ENCODE measurements at regions not wholly inside any gene's neighbourhood (a gene's known extent, or its start where the extent isn't known, plus 50 kb on each side); places are given as distances from the start of the nearest gene placed in this dataset.

GRCh38 chr3:168990621-168991020, 672.9 kb downstream of the MECOM start:
- H3K4me3 ChIP-seq (replicated peaks in 1 of 3): no peak overlapping the region
- intact Hi-C loops (cut with DNase I): no loop called here
- peaks cover 0 to 11% of the 10 kb centered on the region in 2 donors for H3K4me1 ChIP-seq
- no peaks in the 10 kb centered on the region for H3K27me3 ChIP-seq
- H3K27ac ChIP-seq: no peak overlapping the region
- TF ChIP-seq POLR2A (IDR thresholded peaks at IDR 0.05): no peak
- no peak for TF ChIP-seq CTCF (IDR thresholded peaks at IDR 0.05)
- H3K9me3 ChIP-seq: no peaks in the 10 kb centered on the region
- no peaks in the 10 kb centered on the region for H3K36me3 ChIP-seq
- DNase-seq: no peak
- WGBS, 2 donors: 82% methylated on average over 3 of the region's 3 CpGs

DNA sequence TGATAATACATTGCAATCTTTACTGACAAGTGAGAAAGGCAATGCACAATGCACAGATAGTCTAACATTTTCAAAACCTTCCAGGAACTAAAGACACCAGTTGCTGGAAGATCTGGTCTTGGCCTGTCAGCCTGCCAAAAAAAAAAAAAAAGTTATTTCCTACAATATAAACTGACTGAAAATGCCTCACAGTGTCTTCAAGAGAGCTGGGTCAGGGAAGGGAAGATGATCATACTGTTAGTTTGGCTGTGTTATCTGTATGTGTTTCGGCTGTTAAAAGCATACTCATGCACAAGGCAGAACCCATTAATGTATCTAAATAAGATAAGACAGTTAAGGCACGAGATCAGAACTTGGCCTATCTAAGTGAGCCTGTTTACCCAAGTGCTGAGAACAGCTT, 673.4 kb downstream of the MECOM start:
- 67% methylated on average over 2 of the region's 2 CpGs for WGBS, 2 donors
- H3K36me3 ChIP-seq: no peaks in the 10 kb centered on the region
- intact Hi-C loops (cut with DNase I): no loop called here

GRCh38 chr3:168989396-168989795, 674.1 kb downstream of the MECOM start:
- DNase-seq: no peak
- H3K27ac ChIP-seq: no peak overlapping the region
- intact Hi-C loops (cut with DNase I): no loop called here

More for the DNA sequence above, 673.4 kb downstream of the MECOM start:
- Histone ChIP-seq H3K9me3 (no peaks in the 10 kb centered on the region), H3K4me3 (replicated peaks in 1 of 3) (no peak overlapping the region), H3K27ac (no peak overlapping the region), H3K27me3 (no peaks in the 10 kb centered on the region), H3K4me1 (peaks cover 0 to 11% of the 10 kb centered on the region in 2 donors)
- no peak for TF ChIP-seq CTCF (IDR thresholded peaks at IDR 0.05)
- TF ChIP-seq POLR2A (IDR thresholded peaks at IDR 0.05): no peak
- no peak for DNase-seq

GRCh38 chr3:168988853-168989252, 674.7 kb downstream of the MECOM start:
- H3K4me1 ChIP-seq: peaks cover 0 to 11% of the 10 kb centered on the region in 2 donors
- intact Hi-C loops (cut with DNase I): no loop called here
- H3K4me3 ChIP-seq (replicated peaks in 1 of 3): no peak overlapping the region
- no peak for TF ChIP-seq CTCF (IDR thresholded peaks at IDR 0.05)
- TF ChIP-seq POLR2A (IDR thresholded peaks at IDR 0.05): no peak
- DNase-seq: no peak
- H3K9me3 ChIP-seq: no peaks in the 10 kb centered on the region
- no peaks in the 10 kb centered on the region for H3K27me3 ChIP-seq
- H3K36me3 ChIP-seq: no peaks in the 10 kb centered on the region
- no peak overlapping the region for H3K27ac ChIP-seq
- 78 to 80% methylated on average over 1 of the region's 1 CpG for WGBS, 2 donors

More at GRCh38 chr3:168989396-168989795, 674.1 kb downstream of the MECOM start:
- TF ChIP-seq CTCF (IDR thresholded peaks at IDR 0.05): no peak
- TF ChIP-seq POLR2A (IDR thresholded peaks at IDR 0.05): no peak
- Histone ChIP-seq H3K27me3 (no peaks in the 10 kb centered on the region), H3K9me3 (no peaks in the 10 kb centered on the region), H3K4me1 (peaks cover 0 to 11% of the 10 kb centered on the region in 2 donors), H3K4me3 (replicated peaks in 1 of 3) (no peak overlapping the region), H3K36me3 (no peaks in the 10 kb centered on the region)
- WGBS, 2 donors: 61 to 71% methylated on average over 5 of the region's 5 CpGs

GRCh38 chr3:168984872-168985271, 678.6 kb downstream of the MECOM start:
- H3K4me1 ChIP-seq: peaks cover 0 to 21% of the 10 kb centered on the region in 2 donors
- H3K27me3 ChIP-seq: no peaks in the 10 kb centered on the region
- no peak for DNase-seq
- no peak overlapping the region for H3K4me3 ChIP-seq (replicated peaks in 1 of 3)
- H3K36me3 ChIP-seq: no peaks in the 10 kb centered on the region
- no peaks in the 10 kb centered on the region for H3K9me3 ChIP-seq
- no peak overlapping the region for H3K27ac ChIP-seq
- intact Hi-C loops (cut with DNase I): no loop called here
- TF ChIP-seq POLR2A (IDR thresholded peaks at IDR 0.05) (no peak), CTCF (IDR thresholded peaks at IDR 0.05) (no peak)
- WGBS, 2 donors: 90 to 93% methylated on average over 1 of the region's 1 CpG

All from thyroid gland (tissue), 4 donors.